Suprapubic skin (tissue), 4 donors: ENCODE measurements at regions not wholly inside any gene's neighbourhood (a gene's known extent, or its start where the extent isn't known, plus 50 kb on each side); places are given as distances from the start of the nearest gene placed in this dataset.

ENCODE experiments used
- DNase-seq, 2 donors: peaks; one replicate each; pipeline ENCODE4 v3.0.0-alpha.2; 2019; ENCODE audit warnings: low spot score in 2 of 2
- H3K27ac ChIP-seq: fragments of 200-600 bp; sonication (generic); one replicate; pipeline ENCODE4 v1.5.1; 2019
- H3K27me3 ChIP-seq: fragments of 200-600 bp; sonication (generic); one replicate; pipeline ENCODE4 v1.5.1; 2019
- H3K36me3 ChIP-seq: fragments of 200-600 bp; sonication (generic); one replicate; pipeline ENCODE4 v1.5.1; 2019
- H3K4me1 ChIP-seq: fragments of 200-600 bp; sonication (generic); one replicate; pipeline ENCODE4 v1.5.1; 2019
- H3K4me3 ChIP-seq: fragments of 200-600 bp; sonication (generic); one replicate; pipeline ENCODE4 v1.5.1; 2019; ENCODE audit warnings: mild to moderate bottlenecking
- H3K9me3 ChIP-seq: fragments of 200-600 bp; sonication (generic); one replicate; pipeline ENCODE4 v1.5.1; 2019
- CTCF ChIP-seq, 2 donors: fragments of 200-600 bp in 1 of 2; fragments of 450-650 bp in 1 of 2; sonication (generic) in 1 of 2; IDR thresholded peaks; one replicate each; pipeline ENCODE4 v1.5.1; 2016 to 2019; ENCODE audit warnings: antibody characterized with exemption in 2 of 2, mild to moderate bottlenecking in 1 of 2, moderate library complexity in 1 of 2
- EP300 ChIP-seq: sonication (generic); formaldehyde crosslinking; IDR thresholded peaks from one replicate; pipeline ENCODE4 v1.6.1; 2017; ENCODE audit warnings: antibody characterized with exemption
- POLR2A ChIP-seq, 2 donors: fragments of 450-650 bp; IDR thresholded peaks; one replicate each; pipeline ENCODE4 v1.6.1; 2017; ENCODE audit warnings: antibody characterized with exemption in 2 of 2, mild to moderate bottlenecking in 2 of 2, moderate library complexity in 2 of 2
- POLR2AphosphoS5 ChIP-seq, 3 donors: sonication (generic); formaldehyde crosslinking; IDR thresholded peaks; one replicate each; pipeline ENCODE4 v1.6.1; 2017; ENCODE audit warnings: antibody characterized with exemption in 3 of 3
- WGBS: methylation state at CpG from one replicate; pipeline ENCODE4 v1.1.5; 2018; 5-methylcytosine and 5-hydroxymethylcytosine counted together

- Histone ChIP-seq H3K27ac (no peak overlapping the region), H3K36me3 (no peaks in the 10 kb centered on the region), H3K4me3 (no peak overlapping the region), H3K4me1 (no peaks in the 10 kb centered on the region), H3K9me3 (no peaks in the 10 kb centered on the region), H3K27me3 (no peaks in the 10 kb centered on the region)
- TF ChIP-seq CTCF (IDR thresholded peaks at IDR 0.05) (no peak), POLR2A (IDR thresholded peaks at IDR 0.05) (no peak), POLR2AphosphoS5 (IDR thresholded peaks at IDR 0.05) (no peak), EP300 (no peak)
- 73% methylated on average over 4 of the region's 4 CpGs for WGBS
- DNase-seq = no peak
Measured at GRCh38 chr11:80746300-80746699, 1305.5 kb upstream of the TENM4 start.

DNA sequence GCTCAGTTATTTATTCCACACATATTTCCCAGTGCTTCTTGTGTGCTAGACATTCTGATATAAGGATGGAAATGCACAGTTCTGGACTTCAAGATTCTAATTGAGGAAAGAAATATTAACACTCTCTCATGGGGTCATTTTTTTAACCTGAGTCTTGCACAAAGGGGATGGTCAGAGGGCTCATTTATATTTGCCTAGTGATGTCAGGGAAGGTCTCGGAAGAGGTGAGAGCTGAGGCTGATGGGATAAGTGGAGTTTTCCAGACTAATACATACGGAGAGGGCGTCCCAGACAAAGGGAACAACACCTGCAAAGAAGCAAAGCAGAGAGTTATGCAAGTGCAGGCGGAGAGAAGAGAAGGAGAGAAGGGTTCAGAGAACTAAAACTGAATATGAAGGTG is 1304.6 kb upstream of the TENM4 start:
- no peaks in the 10 kb centered on the region for H3K36me3 ChIP-seq
- DNase-seq = no peak
- no peaks in the 10 kb centered on the region for H3K4me1 ChIP-seq
- H3K4me3 ChIP-seq = no peak overlapping the region
- TF ChIP-seq CTCF (IDR thresholded peaks at IDR 0.05) = no peak
- no peak for TF ChIP-seq EP300
- TF ChIP-seq POLR2A (IDR thresholded peaks at IDR 0.05) = no peak
- TF ChIP-seq POLR2AphosphoS5 (IDR thresholded peaks at IDR 0.05) = no peak
- no peak overlapping the region for H3K27ac ChIP-seq
- H3K9me3 ChIP-seq = no peaks in the 10 kb centered on the region
- whole genome bisulfite sequencing = 82% methylated on average over 4 of the region's 4 CpGs
- H3K27me3 ChIP-seq = no peaks in the 10 kb centered on the region

GRCh38 chr11:80733790-80734189 is 1293.0 kb upstream of the TENM4 start:
- TF ChIP-seq POLR2A (IDR thresholded peaks at IDR 0.05) (no peak), POLR2AphosphoS5 (IDR thresholded peaks at IDR 0.05) (no peak), CTCF (IDR thresholded peaks at IDR 0.05) (no peak)
- DNase-seq = no peak
- Histone ChIP-seq H3K4me1 (no peaks in the 10 kb centered on the region), H3K27me3 (no peaks in the 10 kb centered on the region), H3K9me3 (no peaks in the 10 kb centered on the region), H3K27ac (no peak overlapping the region), H3K4me3 (no peak overlapping the region), H3K36me3 (no peaks in the 10 kb centered on the region)
- WGBS = 57% methylated on average over 2 of the region's 2 CpGs

- Histone ChIP-seq H3K4me3 (no peak overlapping the region), H3K36me3 (no peaks in the 10 kb centered on the region), H3K4me1 (no peaks in the 10 kb centered on the region), H3K27me3 (no peaks in the 10 kb centered on the region), H3K27ac (no peak overlapping the region), H3K9me3 (no peaks in the 10 kb centered on the region)
- 95% methylated on average over 3 of the region's 3 CpGs for WGBS
- DNase-seq = no peak
- TF ChIP-seq POLR2AphosphoS5 (IDR thresholded peaks at IDR 0.05) (no peak), POLR2A (IDR thresholded peaks at IDR 0.05) (no peak), EP300 (no peak), CTCF (IDR thresholded peaks at IDR 0.05) (no peak)
Measured at GRCh38 chr11:80733361-80733760, 1292.5 kb upstream of the TENM4 start.

DNA sequence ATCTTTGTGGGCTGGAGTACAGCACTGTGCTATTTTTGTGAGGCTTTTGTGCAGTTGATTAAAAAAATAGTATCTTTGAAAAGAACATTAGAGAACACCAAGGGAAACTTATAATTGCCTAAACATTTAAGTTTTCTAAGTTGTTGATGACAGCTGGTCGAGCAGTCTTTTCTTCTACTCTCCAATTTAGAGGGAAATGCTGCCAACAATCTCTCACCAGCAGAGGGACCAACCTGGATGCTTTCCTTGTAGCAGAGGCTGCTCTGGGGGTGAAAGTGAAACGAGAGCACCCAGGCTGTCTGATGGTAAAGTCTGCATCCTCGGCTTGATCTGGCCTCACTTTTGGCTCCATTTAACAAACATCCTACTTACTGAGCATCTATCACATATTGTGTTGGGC is 1286.5 kb upstream of the TENM4 start:
- no peak for DNase-seq
- H3K9me3 ChIP-seq = no peaks in the 10 kb centered on the region
- no peak overlapping the region for H3K4me3 ChIP-seq
- H3K27me3 ChIP-seq = no peaks in the 10 kb centered on the region
- WGBS = 27% methylated on average over 3 of the region's 3 CpGs
- H3K36me3 ChIP-seq = no peaks in the 10 kb centered on the region
- TF ChIP-seq CTCF (IDR thresholded peaks at IDR 0.05) (no peak), EP300 (no peak), POLR2AphosphoS5 (IDR thresholded peaks at IDR 0.05) (no peak), POLR2A (IDR thresholded peaks at IDR 0.05) (no peak)
- no peak overlapping the region for H3K27ac ChIP-seq
- no peaks in the 10 kb centered on the region for H3K4me1 ChIP-seq
